ENCODE measurements at regions not wholly inside any gene's neighbourhood (a gene's known extent, or its start where the extent isn't known, plus 50 kb on each side); places are given as distances from the start of the nearest gene placed in this dataset.
"Not testable (repeated sequence)": the region's sequence is repeated elsewhere in the genome, so short reads cannot be mapped to it uniquely, and the experiment has no call there.

GRCh38 chr5:130514984-130515690 lies 610.9 kb downstream of the CHSY3 start:
- H3K9me3 ChIP-seq (ENCODE audit: insufficient read depth, low read depth, low read length) = no peaks in the 10 kb centered on the region; the same call in 1 of the 2 replicates
- no peaks in the 10 kb centered on the region for H3K27me3 ChIP-seq (ENCODE audit: insufficient read depth, low read length)
- no peak overlapping the region for H3K4me3 ChIP-seq (ENCODE audit: low read length)
- H3K9ac ChIP-seq (ENCODE audit: low read depth, low read length) = no peak overlapping the region
- H3K27ac ChIP-seq (ENCODE audit: low read length) = no peak overlapping the region
- H3K4me1 ChIP-seq (ENCODE audit: insufficient read depth, low read length) = peaks cover 5% of the 10 kb centered on the region; the same call in 1 of the 2 replicates
- no peaks in the 10 kb centered on the region for H3K36me3 ChIP-seq (ENCODE audit: insufficient read depth, low read depth, low read length)

DNA sequence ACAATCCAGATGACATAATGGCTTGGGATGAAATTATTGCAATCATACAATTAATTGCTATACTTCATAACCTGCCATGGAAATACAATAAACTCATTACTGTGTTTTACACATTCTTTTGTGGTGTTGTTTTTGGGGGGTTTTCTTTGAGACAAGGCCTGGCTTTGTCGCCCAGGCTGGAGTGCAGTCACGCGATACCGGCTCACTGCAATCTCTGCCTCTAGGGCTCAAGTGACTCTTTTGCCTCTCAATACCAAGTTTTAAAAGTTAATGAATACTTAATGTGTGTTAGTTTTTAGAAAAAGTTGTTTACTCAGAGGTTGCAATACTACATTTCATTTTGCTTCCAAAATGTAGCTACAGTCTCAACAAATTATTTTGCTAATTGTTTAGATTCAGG lies 598.4 kb downstream of the CHSY3 start:
- no peak overlapping the region for H3K4me3 ChIP-seq (ENCODE audit: low read length)
- H3K9me3 ChIP-seq (ENCODE audit: insufficient read depth, low read depth, low read length) = no peaks in the 10 kb centered on the region
- peaks cover 5% of the 10 kb centered on the region; the same call in 1 of the 2 replicates for H3K4me1 ChIP-seq (ENCODE audit: insufficient read depth, low read length)

GRCh38 chr5:130501151-130501865 lies 597.0 kb downstream of the CHSY3 start:
- H3K36me3 ChIP-seq (ENCODE audit: insufficient read depth, low read depth, low read length) = no peaks in the 10 kb centered on the region
- no peak overlapping the region for H3K4me3 ChIP-seq (ENCODE audit: low read length)
- H3K9me3 ChIP-seq (ENCODE audit: insufficient read depth, low read depth, low read length) = no peaks in the 10 kb centered on the region
- H3K9ac ChIP-seq (ENCODE audit: low read depth, low read length) = no peak overlapping the region
- no peaks in the 10 kb centered on the region for H3K27me3 ChIP-seq (ENCODE audit: insufficient read depth, low read length)
- no peak overlapping the region for H3K27ac ChIP-seq (ENCODE audit: low read length)
- peaks cover 5% of the 10 kb centered on the region; the same call in 1 of the 2 replicates for H3K4me1 ChIP-seq (ENCODE audit: insufficient read depth, low read length)

More for the DNA sequence above, 598.4 kb downstream of the CHSY3 start:
- Histone ChIP-seq H3K27ac (ENCODE audit: low read length) (no peak overlapping the region), H3K27me3 (ENCODE audit: insufficient read depth, low read length) (no peaks in the 10 kb centered on the region), H3K9ac (ENCODE audit: low read depth, low read length) (no peak overlapping the region), H3K36me3 (ENCODE audit: insufficient read depth, low read depth, low read length) (no peaks in the 10 kb centered on the region)

DNA sequence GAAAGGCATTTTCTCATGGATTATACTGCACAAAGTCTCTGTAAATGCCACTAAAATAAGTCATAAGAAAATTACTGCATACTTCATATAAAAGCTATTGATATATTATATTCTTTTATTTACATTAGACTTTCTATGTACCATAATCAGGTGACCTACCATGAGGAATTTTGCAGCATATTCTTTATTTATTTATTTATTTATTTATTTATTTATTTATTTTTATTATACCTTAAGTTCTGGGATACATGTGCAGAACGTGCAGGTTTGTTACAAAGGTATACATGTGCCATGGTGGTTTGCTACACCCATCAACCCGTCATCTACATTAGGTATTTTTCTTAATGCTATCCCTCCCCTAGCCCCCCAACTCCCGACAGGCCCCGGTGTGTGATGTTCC lies 596.2 kb downstream of the CHSY3 start:
- H3K9ac ChIP-seq (ENCODE audit: low read depth, low read length); H3K4me3 ChIP-seq (ENCODE audit: low read length); H3K27ac ChIP-seq (ENCODE audit: low read length); H3K4me1 ChIP-seq (ENCODE audit: insufficient read depth, low read length); H3K9me3 ChIP-seq (ENCODE audit: insufficient read depth, low read depth, low read length); H3K27me3 ChIP-seq (ENCODE audit: insufficient read depth, low read length); H3K36me3 ChIP-seq (ENCODE audit: insufficient read depth, low read depth, low read length): not testable (repeated sequence)

GRCh38 chr5:130496215-130496614 lies 592.0 kb downstream of the CHSY3 start:
- Histone ChIP-seq H3K9ac (ENCODE audit: low read depth, low read length) (no peak overlapping the region), H3K36me3 (ENCODE audit: insufficient read depth, low read depth, low read length) (no peaks in the 10 kb centered on the region), H3K27ac (ENCODE audit: low read length) (no peak overlapping the region), H3K27me3 (ENCODE audit: insufficient read depth, low read length) (no peaks in the 10 kb centered on the region), H3K4me3 (ENCODE audit: low read length) (no peak overlapping the region), H3K4me1 (ENCODE audit: insufficient read depth, low read length) (no peaks in the 10 kb centered on the region), H3K9me3 (ENCODE audit: insufficient read depth, low read depth, low read length) (no peaks in the 10 kb centered on the region)

- no peaks in the 10 kb centered on the region for H3K36me3 ChIP-seq (ENCODE audit: insufficient read depth, low read depth, low read length)
- H3K4me1 ChIP-seq (ENCODE audit: insufficient read depth, low read length) = no peaks in the 10 kb centered on the region
- H3K9ac ChIP-seq (ENCODE audit: low read depth, low read length) = no peak overlapping the region
Measured at GRCh38 chr5:130488252-130488651, 584.0 kb downstream of the CHSY3 start.

DNA sequence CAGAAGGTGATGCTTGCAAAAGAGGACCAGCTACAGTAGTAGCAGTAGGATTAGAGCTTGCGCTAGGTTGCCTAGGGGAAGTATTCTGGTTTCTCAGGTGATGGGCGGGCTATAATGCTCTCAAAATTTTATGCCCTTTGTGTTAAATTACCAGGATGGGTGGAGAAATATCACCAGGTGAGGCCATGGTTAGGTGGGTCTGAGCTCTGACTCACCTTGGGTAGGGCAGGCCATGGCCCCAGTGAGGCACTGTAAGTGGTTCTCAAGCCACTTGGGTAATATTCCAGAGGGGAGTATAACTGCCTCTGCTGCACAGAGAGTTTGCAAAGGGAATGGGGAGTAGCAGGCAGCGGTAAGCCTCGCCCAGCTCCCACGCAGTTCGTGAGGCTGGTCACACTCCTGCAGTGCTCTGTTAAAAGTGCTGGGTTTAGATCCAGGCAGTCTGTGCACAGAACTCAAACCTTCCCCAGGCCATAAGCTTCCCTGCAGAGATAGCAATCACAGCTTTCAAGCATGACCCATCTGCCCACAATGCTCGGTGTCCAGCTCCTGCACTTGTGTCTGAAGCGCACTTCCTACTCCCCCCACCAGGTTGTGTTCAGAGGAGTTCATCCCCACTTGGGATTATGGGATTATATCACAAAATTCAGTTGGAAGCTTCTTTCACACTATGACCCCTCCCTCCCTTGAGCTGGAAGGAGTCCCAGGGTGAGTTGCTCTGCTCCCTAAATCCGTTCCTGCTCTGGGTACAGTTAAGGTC lies 575.0 kb downstream of the CHSY3 start:
- Histone ChIP-seq H3K4me1 (ENCODE audit: insufficient read depth, low read length) (no peaks in the 10 kb centered on the region), H3K9ac (ENCODE audit: low read depth, low read length) (no peak overlapping the region), H3K27me3 (ENCODE audit: insufficient read depth, low read length) (no peaks in the 10 kb centered on the region), H3K9me3 (ENCODE audit: insufficient read depth, low read depth, low read length) (no peaks in the 10 kb centered on the region; the same call in 1 of the 2 replicates), H3K4me3 (ENCODE audit: low read length) (no peak overlapping the region), H3K27ac (ENCODE audit: low read length) (no peak overlapping the region), H3K36me3 (ENCODE audit: insufficient read depth, low read depth, low read length) (no peaks in the 10 kb centered on the region)

More at GRCh38 chr5:130488252-130488651, 584.0 kb downstream of the CHSY3 start:
- Histone ChIP-seq H3K27me3 (ENCODE audit: insufficient read depth, low read length) (no peaks in the 10 kb centered on the region), H3K9me3 (ENCODE audit: insufficient read depth, low read depth, low read length) (no peaks in the 10 kb centered on the region), H3K4me3 (ENCODE audit: low read length) (no peak overlapping the region), H3K27ac (ENCODE audit: low read length) (no peak overlapping the region)

- Histone ChIP-seq H3K27me3 (ENCODE audit: insufficient read depth, low read length) (no peaks in the 10 kb centered on the region), H3K9me3 (ENCODE audit: insufficient read depth, low read depth, low read length) (no peaks in the 10 kb centered on the region; the same call in 1 of the 2 replicates), H3K4me1 (ENCODE audit: insufficient read depth, low read length) (no peaks in the 10 kb centered on the region), H3K9ac (ENCODE audit: low read depth, low read length) (no peak overlapping the region), H3K27ac (ENCODE audit: low read length) (no peak overlapping the region), H3K36me3 (ENCODE audit: insufficient read depth, low read depth, low read length) (no peaks in the 10 kb centered on the region), H3K4me3 (ENCODE audit: low read length) (no peak overlapping the region)
Measured at GRCh38 chr5:130476325-130476724, 572.1 kb downstream of the CHSY3 start.

DNA sequence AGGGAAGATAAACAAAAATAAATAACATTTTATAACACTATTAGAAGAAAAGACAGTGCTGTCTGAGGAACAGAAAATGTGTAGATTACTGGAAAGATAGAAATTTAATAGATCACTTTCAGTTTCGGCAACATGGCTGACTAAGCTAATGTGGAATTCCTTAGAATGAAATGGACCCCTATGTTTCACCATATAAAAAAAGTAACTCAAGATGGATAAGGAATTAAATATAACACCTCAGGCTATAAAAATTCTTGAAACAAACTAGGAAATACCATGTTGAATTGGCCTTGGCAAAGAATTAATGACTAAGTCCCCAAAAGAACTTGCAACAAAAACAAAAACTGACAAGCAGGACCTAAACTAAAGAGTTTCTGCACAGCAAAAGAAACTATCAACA lies 558.3 kb downstream of the CHSY3 start:
- Histone ChIP-seq H3K27ac (ENCODE audit: low read length) (no peak overlapping the region), H3K36me3 (ENCODE audit: insufficient read depth, low read depth, low read length) (no peaks in the 10 kb centered on the region), H3K4me1 (ENCODE audit: insufficient read depth, low read length) (no peaks in the 10 kb centered on the region), H3K27me3 (ENCODE audit: insufficient read depth, low read length) (no peaks in the 10 kb centered on the region), H3K9ac (ENCODE audit: low read depth, low read length) (no peak overlapping the region), H3K9me3 (ENCODE audit: insufficient read depth, low read depth, low read length) (peaks cover 7% of the 10 kb centered on the region), H3K4me3 (ENCODE audit: low read length) (no peak overlapping the region)

- Histone ChIP-seq H3K9ac (ENCODE audit: low read depth, low read length) (no peak overlapping the region), H3K9me3 (ENCODE audit: insufficient read depth, low read depth, low read length) (peaks cover 16% of the 10 kb centered on the region; the same call in 1 of the 2 replicates), H3K36me3 (ENCODE audit: insufficient read depth, low read depth, low read length) (no peaks in the 10 kb centered on the region)
Measured at GRCh38 chr5:130455175-130455574, 550.9 kb downstream of the CHSY3 start.

GRCh38 chr5:130452744-130453143 lies 548.5 kb downstream of the CHSY3 start:
- Histone ChIP-seq H3K9ac (ENCODE audit: low read depth, low read length) (no peak overlapping the region), H3K4me3 (ENCODE audit: low read length) (no peak overlapping the region), H3K27me3 (ENCODE audit: insufficient read depth, low read length) (no peaks in the 10 kb centered on the region), H3K27ac (ENCODE audit: low read length) (no peak overlapping the region), H3K36me3 (ENCODE audit: insufficient read depth, low read depth, low read length) (no peaks in the 10 kb centered on the region), H3K4me1 (ENCODE audit: insufficient read depth, low read length) (no peaks in the 10 kb centered on the region), H3K9me3 (ENCODE audit: insufficient read depth, low read depth, low read length) (peaks cover 9% of the 10 kb centered on the region; the same call in 1 of the 2 replicates)

More at GRCh38 chr5:130455175-130455574, 550.9 kb downstream of the CHSY3 start:
- Histone ChIP-seq H3K27ac (ENCODE audit: low read length) (no peak overlapping the region), H3K27me3 (ENCODE audit: insufficient read depth, low read length) (no peaks in the 10 kb centered on the region), H3K4me3 (ENCODE audit: low read length) (no peak overlapping the region), H3K4me1 (ENCODE audit: insufficient read depth, low read length) (no peaks in the 10 kb centered on the region)

Data from iPS-20b (cell line).